ENCODE measurements at regions not wholly inside any gene's neighbourhood (a gene's known extent, or its start where the extent isn't known, plus 50 kb on each side); places are given as distances from the start of the nearest gene placed in this dataset.

DNA sequence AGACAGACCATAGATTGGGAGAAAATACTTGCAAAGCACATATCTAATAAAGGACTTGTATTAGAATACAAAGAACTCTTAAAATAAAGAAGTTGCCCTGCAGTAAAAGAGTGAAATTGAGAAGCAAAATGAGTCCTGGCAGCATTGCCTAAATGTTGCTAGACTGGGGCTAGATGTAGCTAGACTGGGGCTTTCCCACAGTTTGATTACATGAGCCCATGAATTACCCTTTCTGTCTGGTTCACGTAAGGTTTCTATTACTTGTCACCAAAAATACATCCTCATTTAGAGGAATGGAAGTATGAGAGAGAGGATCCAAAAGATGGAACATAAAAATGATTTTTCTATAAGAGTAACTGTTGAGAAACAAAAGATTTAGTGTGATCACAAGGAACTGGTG lies 57.6 kb upstream of the CCDC28A start:
- DNase-seq = no peak
- TF ChIP-seq, protein P1, sequence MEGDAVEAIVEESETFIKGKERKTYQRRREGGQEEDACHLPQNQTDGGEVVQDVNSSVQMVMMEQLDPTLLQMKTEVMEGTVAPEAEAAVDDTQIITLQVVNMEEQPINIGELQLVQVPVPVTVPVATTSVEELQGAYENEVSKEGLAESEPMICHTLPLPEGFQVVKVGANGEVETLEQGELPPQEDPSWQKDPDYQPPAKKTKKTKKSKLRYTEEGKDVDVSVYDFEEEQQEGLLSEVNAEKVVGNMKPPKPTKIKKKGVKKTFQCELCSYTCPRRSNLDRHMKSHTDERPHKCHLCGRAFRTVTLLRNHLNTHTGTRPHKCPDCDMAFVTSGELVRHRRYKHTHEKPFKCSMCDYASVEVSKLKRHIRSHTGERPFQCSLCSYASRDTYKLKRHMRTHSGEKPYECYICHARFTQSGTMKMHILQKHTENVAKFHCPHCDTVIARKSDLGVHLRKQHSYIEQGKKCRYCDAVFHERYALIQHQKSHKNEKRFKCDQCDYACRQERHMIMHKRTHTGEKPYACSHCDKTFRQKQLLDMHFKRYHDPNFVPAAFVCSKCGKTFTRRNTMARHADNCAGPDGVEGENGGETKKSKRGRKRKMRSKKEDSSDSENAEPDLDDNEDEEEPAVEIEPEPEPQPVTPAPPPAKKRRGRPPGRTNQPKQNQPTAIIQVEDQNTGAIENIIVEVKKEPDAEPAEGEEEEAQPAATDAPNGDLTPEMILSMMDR (IDR thresholded peaks at IDR 0.05; ENCODE audit: low read depth, low read length) = no peak
- H3K36me3 ChIP-seq = no peaks in the 10 kb centered on the region

DNA sequence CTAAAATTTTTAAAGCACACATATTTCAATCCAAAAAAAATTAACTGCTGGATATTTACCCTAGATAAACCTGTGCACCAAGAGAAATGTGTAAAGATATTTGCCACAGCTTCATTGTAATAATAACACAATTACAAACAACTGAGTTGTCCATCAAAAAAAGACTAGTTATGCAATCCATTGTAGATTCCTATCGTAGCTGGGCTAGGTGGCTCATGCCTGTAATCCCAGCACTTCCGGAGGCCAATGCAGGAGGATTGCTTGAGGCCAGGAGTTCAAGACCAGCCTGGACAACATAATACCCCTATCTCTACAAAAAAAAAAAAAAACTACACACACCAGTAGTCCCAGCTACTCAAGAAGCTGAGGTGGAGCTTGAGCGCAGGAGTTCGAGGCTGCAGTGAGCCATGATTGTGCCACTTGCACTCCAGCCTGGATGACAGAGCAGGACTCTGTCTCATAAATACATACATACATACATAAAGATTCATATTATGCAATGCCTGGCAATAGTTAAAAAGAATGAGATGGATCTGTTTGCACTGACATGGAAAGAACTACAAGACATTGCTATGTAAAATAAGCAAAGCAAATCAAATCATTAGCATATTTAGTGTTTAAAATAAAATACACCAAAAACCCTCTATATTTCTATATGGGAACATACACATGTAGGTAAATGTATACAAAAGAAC lies 56.5 kb upstream of the CCDC28A start:
- Histone ChIP-seq H3K27me3 (no peaks in the 10 kb centered on the region), H3K36me3 (no peaks in the 10 kb centered on the region), H3K4me1 (no peaks in the 10 kb centered on the region), H3K4me3 (ENCODE audit: low read depth, low read length) (no peak overlapping the region), H3K9me3 (no peaks in the 10 kb centered on the region)
- TF ChIP-seq, protein P1 (IDR thresholded peaks at IDR 0.05; ENCODE audit: low read depth, low read length) = no peak
- no peak for DNase-seq

More for the DNA sequence above, 57.6 kb upstream of the CCDC28A start:
- Histone ChIP-seq H3K4me1 (no peaks in the 10 kb centered on the region), H3K4me3 (ENCODE audit: low read depth, low read length) (no peak overlapping the region), H3K27me3 (no peaks in the 10 kb centered on the region), H3K9me3 (no peaks in the 10 kb centered on the region)

DNA sequence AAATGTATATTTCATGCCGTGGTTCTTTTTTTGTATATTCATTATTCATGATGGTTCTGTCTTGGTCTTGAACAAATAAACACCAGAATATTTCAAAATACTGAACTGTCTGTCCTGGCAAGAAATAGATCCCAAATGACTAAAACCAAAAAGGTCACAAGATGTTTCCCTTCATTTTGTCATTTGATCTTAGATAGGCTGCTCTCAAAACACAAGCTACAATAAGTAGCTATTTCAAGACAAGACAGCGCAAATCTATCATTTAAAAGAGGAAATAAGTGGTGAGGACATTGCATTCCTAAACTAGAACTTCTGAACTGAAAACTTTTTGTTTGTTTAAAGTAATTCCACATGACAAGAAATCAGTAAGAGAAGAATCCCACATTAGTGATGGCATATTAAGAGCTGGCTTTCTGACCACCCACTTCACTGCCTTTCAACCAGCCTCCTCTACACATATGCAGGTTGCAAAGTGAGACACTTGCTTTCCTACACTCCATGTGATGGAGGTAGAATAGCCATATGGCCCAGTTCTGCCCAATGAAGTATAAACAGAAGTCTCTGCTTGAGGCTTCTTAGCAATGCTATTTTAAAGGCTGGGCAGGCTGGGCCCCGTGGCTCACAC lies 54.4 kb upstream of the CCDC28A start:
- H3K27me3 ChIP-seq = no peaks in the 10 kb centered on the region
- no peak for DNase-seq
- H3K9me3 ChIP-seq = no peaks in the 10 kb centered on the region
- no peak overlapping the region for H3K4me3 ChIP-seq (ENCODE audit: low read depth, low read length)
- no peaks in the 10 kb centered on the region for H3K36me3 ChIP-seq
- no peaks in the 10 kb centered on the region for H3K4me1 ChIP-seq
- TF ChIP-seq, protein P1 (IDR thresholded peaks at IDR 0.05; ENCODE audit: low read depth, low read length) = no peak

DNA sequence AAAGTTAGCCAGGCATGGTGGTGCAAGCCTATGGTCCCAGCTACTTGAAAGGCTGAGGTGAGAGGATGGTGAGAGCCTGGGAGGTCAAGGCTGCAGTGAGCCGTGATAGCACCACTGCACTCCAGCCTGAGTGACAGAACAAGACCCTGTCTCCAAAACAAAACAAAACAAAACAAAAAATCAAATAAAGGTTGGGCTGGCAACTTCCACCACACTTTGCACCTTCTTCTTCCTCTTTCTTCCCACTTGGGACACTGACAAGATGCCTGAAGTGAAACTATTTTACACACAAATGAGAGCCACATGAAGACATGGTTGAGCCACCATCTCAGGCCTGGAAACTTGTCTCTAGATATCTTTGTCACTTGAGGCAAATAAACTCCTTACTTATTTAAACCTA lies 53.8 kb upstream of the CCDC28A start:
- Histone ChIP-seq H3K9me3 (no peaks in the 10 kb centered on the region), H3K36me3 (no peaks in the 10 kb centered on the region), H3K4me3 (ENCODE audit: low read depth, low read length) (no peak overlapping the region), H3K4me1 (no peaks in the 10 kb centered on the region), H3K27me3 (no peaks in the 10 kb centered on the region)
- DNase-seq = no peak
- TF ChIP-seq, protein P1 (IDR thresholded peaks at IDR 0.05; ENCODE audit: low read depth, low read length) = no peak

DNA sequence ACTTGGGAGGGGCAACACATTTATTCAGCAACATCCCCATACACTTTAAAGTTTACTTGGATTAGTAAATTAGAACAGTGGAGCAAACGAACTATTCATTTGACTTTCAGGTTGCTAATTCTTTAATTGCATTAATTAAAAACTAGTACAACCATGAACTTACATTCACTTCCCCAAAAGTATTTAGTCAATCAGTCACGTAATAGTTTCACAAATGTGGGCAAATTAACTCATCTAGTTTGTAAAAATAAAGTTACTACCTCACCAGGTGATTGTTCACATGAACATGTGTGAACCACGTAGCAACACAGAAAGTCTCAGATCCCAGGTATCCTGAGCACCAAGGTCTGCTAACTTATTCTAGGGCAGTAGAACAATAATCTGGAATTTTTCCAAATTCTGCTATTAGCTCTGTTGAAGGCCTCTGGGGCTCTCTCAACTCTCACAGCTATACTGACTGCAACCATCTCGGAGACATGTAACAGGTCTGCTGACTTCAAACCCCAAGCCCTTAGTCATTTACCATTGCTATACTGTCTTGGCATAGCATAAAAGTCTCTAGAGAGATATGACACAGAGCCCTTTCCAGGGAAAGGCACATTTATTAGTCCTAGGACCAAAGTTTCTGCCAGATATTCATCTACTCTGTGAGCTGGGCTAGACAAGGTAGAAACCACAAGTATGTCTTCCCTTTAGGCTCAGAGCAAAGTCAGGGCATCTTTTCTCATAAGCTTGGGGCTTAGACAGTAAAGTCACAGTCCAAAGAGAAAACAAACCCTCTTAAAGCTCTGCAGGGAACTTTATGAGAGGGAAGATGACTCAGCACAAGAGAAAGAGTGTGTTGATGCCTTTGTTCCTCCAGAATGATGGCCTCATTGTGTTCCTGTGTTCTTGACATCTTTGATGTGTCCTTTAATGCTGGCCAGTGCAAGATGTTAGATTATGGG lies 50.9 kb upstream of the CCDC28A start:
- H3K9me3 ChIP-seq = no peaks in the 10 kb centered on the region
- no peaks in the 10 kb centered on the region for H3K4me1 ChIP-seq
- DNase-seq = no peak

More for the DNA sequence above, 50.9 kb upstream of the CCDC28A start:
- Histone ChIP-seq H3K36me3 (no peaks in the 10 kb centered on the region), H3K4me3 (ENCODE audit: low read depth, low read length) (no peak overlapping the region), H3K27me3 (no peaks in the 10 kb centered on the region)
- TF ChIP-seq, protein P1 (IDR thresholded peaks at IDR 0.05; ENCODE audit: low read depth, low read length) = no peak

Measured in BE2C (cell line).